K562 (cell line): ENCODE measurements at regions not wholly inside any gene's neighbourhood (a gene's known extent, or its start where the extent isn't known, plus 50 kb on each side); places are given as distances from the start of the nearest gene placed in this dataset.

Experiments used
- ESRRA ChIP-seq: fragments of 450-650 bp; IDR thresholded peaks from 2 replicates; pipeline ENCODE4 v1.6.1; 2014; ENCODE audit warnings: low read depth, mild to moderate bottlenecking, moderate library complexity, borderline replicate concordance
- FOXK1 ChIP-seq: sonication (generic); formaldehyde crosslinking; IDR thresholded peaks from 2 replicates; pipeline ENCODE4 v1.8.0; 2022; ENCODE audit warnings: missing genetic modification reagents, mild to moderate bottlenecking, borderline replicate concordance
- FOXM1 ChIP-seq, 2 experiments: fragments of 450-650 bp in 1 of 2; sonication (generic) in 1 of 2; formaldehyde crosslinking in 1 of 2; IDR thresholded peaks; 2 replicates each; pipeline versions ENCODE4 v1.6.1 to v1.9.0; 2017 to 2022; ENCODE audit warnings: low read depth in 2 of 2, mild to moderate bottlenecking in 2 of 2, missing genetic modification reagents in 1 of 2, moderate library complexity in 1 of 2
- NONO ChIP-seq, 2 experiments: fragments of 200-400 bp in 1 of 2; fragments of 450-650 bp in 1 of 2; formaldehyde crosslinking in 1 of 2; IDR thresholded peaks; 2 replicates each; pipeline ENCODE4 v1.6.1; 2017; ENCODE audit warnings: low read depth in 2 of 2, mild to moderate bottlenecking in 2 of 2, moderate library complexity in 2 of 2, low read length in 1 of 2
- REST ChIP-seq, 2 experiments: fragments of 450-650 bp; formaldehyde crosslinking in 1 of 2; IDR thresholded peaks; 2 replicates each; pipeline versions ENCODE4 v1.4.0 to v1.6.1; 2014 to 2020; ENCODE audit warnings: mild to moderate bottlenecking in 2 of 2, borderline replicate concordance in 1 of 2, low read depth in 1 of 2
- SETDB1 ChIP-seq: IDR thresholded peaks from one replicate; pipeline ENCODE4 v1.6.1; 2012; ENCODE audit warnings: low read length, control low read depth, inconsistent platforms
- SPI1 ChIP-seq: IDR thresholded peaks from 2 replicates; pipeline ENCODE4 v1.6.1; 2011; ENCODE audit warnings: low read depth, low read length, control low read depth, borderline replicate concordance
- ZNF146 ChIP-seq: IDR thresholded peaks from one replicate; pipeline ENCODE4 v1.6.1; 2018; ENCODE audit warnings: missing compliant biosample characterization; ENCODE audit not compliant: unreplicated experiment
- ZNF324 ChIP-seq: fragments of 250-450 bp; sonication (Bioruptor Pico); IDR thresholded peaks from 2 replicates; pipeline ENCODE4 v1.4.0; 2020; ENCODE audit warnings: mild to moderate bottlenecking

- TF ChIP-seq NONO (IDR thresholded peaks at IDR 0.05; ENCODE audit: low read depth in 2 of 2, low read length in 1 of 2), result no peak
- no peak for TF ChIP-seq SETDB1
- no peak for TF ChIP-seq ESRRA
- no peak for TF ChIP-seq FOXK1 (CRISPR knock-in tag)
- TF ChIP-seq SPI1, result peak; percentile 92
- TF ChIP-seq ZNF146 (CRISPR knock-in tag), result no peak
- no peak for TF ChIP-seq FOXM1 (IDR thresholded peaks at IDR 0.05; ENCODE audit: low read depth)
- no peak for TF ChIP-seq FOXM1 (CRISPR knock-in tag; IDR thresholded peaks at IDR 0.05; ENCODE audit: low read depth)
- TF ChIP-seq REST (IDR thresholded peaks at IDR 0.05; ENCODE audit: borderline replicate concordance), result no peak
- TF ChIP-seq REST (CRISPR knock-in tag; IDR thresholded peaks at IDR 0.05; ENCODE audit: low read depth), result no peak
- TF ChIP-seq ZNF324 (CRISPR knock-in tag), result no peak
Observed at GRCh38 chr2:76009484-76009883, 298.8 kb upstream of the GCFC2 start.
